SU-DHL-6 (cell line): ENCODE measurements at regions not wholly inside any gene's neighbourhood (a gene's known extent, or its start where the extent isn't known, plus 50 kb on each side); places are given as distances from the start of the nearest gene placed in this dataset.

ENCODE experiments used
- CTCF ChIP-seq: fragments of 200-600 bp; sonication (generic); IDR thresholded peaks from one replicate; pipeline ENCODE4 v1.5.1; 2017; ENCODE audit warnings: antibody characterized with exemption, mild to moderate bottlenecking, low read length, moderate library complexity; ENCODE audit not compliant: insufficient read depth, poor library complexity, severe bottlenecking
- EZH2phosphoT487 ChIP-seq: fragments of 200-600 bp; sonication (generic), shearing (Covaris generic); conservative IDR thresholded peaks from 2 replicates; pipeline ENCODE4 v1.6.1; 2018; ENCODE audit warnings: mild to moderate bottlenecking, antibody characterized with exemption, low read length, moderate library complexity, mixed read lengths

GRCh38 chr10:37584643-37585042 lies 272.8 kb downstream of the ZNF248 start:
- TF ChIP-seq CTCF, result no peak
- TF ChIP-seq EZH2phosphoT487, result no peak
